Activated B cell treated with CpG ODN at 0.5 μM for 24 hours (primary cell): ENCODE measurements at regions not wholly inside any gene's neighbourhood (a gene's known extent, or its start where the extent isn't known, plus 50 kb on each side); places are given as distances from the start of the nearest gene placed in this dataset.

ENCODE experiments used
- ATAC-seq: fragments of 200-7000 bp; cut with Tn5 transposase; one replicate; pipeline ENCODE4 v1.10.0; 2021; ENCODE audit warnings: low read depth, mild to moderate bottlenecking, moderate library complexity
- CTCF ChIA-PET: fragments of 350-600 bp; sonication (Branson Sonifier 250); formaldehyde crosslinking; loops from one replicate; lab custom pipeline; 2021; ENCODE audit warnings: antibody characterized with exemption; lab: Charles Lee
- POLR2A ChIA-PET: fragments of 350-600 bp; sonication (Branson Sonifier 250); formaldehyde crosslinking; loops from one replicate; lab custom pipeline; 2021; ENCODE audit warnings: antibody characterized with exemption; lab: Charles Lee
- DNase-seq: peaks from one replicate; pipeline ENCODE4 v3.0.0; 2022
- H3K27ac Mint-ChIP-seq: one replicate; pipeline ENCODE4 v1.8.0; 2020; ENCODE audit warnings: mixed read lengths
- H3K27me3 Mint-ChIP-seq: one replicate; pipeline ENCODE4 v1.8.0; 2021; ENCODE audit warnings: mixed read lengths
- H3K36me3 Mint-ChIP-seq: one replicate; pipeline ENCODE4 v1.8.0; 2021; ENCODE audit warnings: low read depth, mixed read lengths
- H3K4me1 Mint-ChIP-seq: one replicate; pipeline ENCODE4 v1.8.0; 2021; ENCODE audit warnings: mixed read lengths
- H3K4me3 Mint-ChIP-seq: one replicate; pipeline ENCODE4 v1.8.0; 2020; ENCODE audit warnings: mild to moderate bottlenecking, mixed read lengths
- H3K9me3 Mint-ChIP-seq: one replicate; pipeline ENCODE4 v1.8.0; 2020; ENCODE audit warnings: mixed read lengths
- intact Hi-C: fragments of 100-400 bp; cut with micrococcal nuclease; formaldehyde crosslinking; loops from one replicate; pipeline ENCODE4 v1.15.1; 2024
- TF ChIP-seq, protein P1 (sequence below): fragments of 200-600 bp; IDR thresholded peaks from one replicate; pipeline ENCODE4 v1.8.0; 2022; ENCODE audit warnings: antibody characterized with exemption, mild to moderate bottlenecking

DNA sequence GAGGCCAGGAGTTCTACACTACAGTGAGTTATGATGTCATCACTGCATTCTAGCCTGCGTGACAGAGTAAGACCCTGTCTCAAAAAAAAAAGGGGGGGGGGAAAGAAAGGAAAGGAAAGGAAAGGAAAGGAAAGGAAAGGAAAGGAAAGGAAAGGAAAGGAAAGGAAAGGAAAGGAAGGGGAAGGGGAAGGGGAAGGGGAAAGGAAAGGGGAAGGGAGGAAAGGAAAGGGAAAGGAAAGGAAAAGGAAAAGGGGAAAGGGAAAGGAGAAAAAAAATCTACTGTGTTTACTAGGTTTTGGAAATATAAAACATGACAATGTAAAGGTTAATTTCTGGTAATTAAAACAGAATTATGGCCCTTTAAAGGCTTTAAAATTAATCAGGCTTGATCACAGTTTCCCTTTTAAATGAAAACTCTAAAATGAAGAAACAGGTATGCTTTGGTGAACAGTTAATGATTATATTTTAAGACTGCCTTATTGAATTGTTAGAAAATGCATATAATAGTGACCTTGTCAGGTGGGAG lies 131.9 kb upstream of the POU5F2 start:
- TF ChIP-seq, protein P1, sequence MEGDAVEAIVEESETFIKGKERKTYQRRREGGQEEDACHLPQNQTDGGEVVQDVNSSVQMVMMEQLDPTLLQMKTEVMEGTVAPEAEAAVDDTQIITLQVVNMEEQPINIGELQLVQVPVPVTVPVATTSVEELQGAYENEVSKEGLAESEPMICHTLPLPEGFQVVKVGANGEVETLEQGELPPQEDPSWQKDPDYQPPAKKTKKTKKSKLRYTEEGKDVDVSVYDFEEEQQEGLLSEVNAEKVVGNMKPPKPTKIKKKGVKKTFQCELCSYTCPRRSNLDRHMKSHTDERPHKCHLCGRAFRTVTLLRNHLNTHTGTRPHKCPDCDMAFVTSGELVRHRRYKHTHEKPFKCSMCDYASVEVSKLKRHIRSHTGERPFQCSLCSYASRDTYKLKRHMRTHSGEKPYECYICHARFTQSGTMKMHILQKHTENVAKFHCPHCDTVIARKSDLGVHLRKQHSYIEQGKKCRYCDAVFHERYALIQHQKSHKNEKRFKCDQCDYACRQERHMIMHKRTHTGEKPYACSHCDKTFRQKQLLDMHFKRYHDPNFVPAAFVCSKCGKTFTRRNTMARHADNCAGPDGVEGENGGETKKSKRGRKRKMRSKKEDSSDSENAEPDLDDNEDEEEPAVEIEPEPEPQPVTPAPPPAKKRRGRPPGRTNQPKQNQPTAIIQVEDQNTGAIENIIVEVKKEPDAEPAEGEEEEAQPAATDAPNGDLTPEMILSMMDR: no peak
- H3K36me3 Mint-ChIP-seq: peaks cover 44% of the 10 kb centered on the region
- no peak overlapping the region for H3K4me3 Mint-ChIP-seq
- H3K27ac Mint-ChIP-seq: no peak overlapping the region
- no peaks in the 10 kb centered on the region for H3K4me1 Mint-ChIP-seq
- H3K27me3 Mint-ChIP-seq: no peaks in the 10 kb centered on the region
- intact Hi-C loops: no loop called here
- ChIA-PET CTCF (no interaction called here), POLR2A (no interaction called here)
- ATAC-seq (no peak), DNase-seq (no peak)
- no peaks in the 10 kb centered on the region for H3K9me3 Mint-ChIP-seq

DNA sequence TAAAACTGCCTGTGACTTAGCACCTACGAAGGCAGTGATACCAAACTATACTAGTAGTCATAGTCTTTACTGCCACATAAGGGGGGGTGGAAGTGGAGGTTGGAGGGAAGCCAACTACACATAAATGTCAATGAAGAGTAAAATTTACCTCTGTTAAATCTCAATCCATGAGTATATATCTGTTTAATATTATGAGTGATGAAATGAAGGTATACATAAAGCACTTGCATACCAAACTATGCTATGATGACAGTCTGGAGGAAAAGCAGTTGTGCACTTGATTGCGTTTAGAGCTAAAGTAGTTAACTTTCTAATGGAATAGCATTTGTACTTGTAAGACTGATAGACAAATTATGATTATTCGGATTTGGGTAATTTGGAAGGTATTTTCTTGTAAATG lies 129.2 kb upstream of the POU5F2 start:
- H3K9me3 Mint-ChIP-seq: no peaks in the 10 kb centered on the region
- ATAC-seq: no peak
- intact Hi-C loops: no loop called here
- ChIA-PET CTCF (no interaction called here), POLR2A (no interaction called here)
- H3K4me1 Mint-ChIP-seq: no peaks in the 10 kb centered on the region
- DNase-seq: no peak
- no peak overlapping the region for H3K27ac Mint-ChIP-seq
- H3K27me3 Mint-ChIP-seq: no peaks in the 10 kb centered on the region
- H3K36me3 Mint-ChIP-seq: peaks cover 45% of the 10 kb centered on the region
- TF ChIP-seq, protein P1: no peak
- no peak overlapping the region for H3K4me3 Mint-ChIP-seq

DNA sequence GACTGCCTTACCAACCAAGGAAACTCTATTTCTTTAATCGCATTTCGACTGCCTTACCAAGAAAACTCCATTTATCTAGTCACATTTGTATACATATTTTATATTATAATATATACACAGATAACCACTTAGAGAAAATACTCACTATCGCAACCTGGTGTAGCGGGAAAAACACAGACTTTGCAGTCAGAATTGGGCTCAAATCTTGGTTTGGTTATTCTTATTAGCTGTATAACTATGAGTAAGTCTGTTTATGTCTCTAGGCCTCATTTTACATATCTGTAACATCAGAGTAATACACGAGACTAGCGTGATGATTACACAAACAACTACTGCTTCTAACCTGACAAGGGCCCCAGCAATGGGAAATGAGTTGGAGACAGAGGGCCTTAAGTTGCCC lies 127.5 kb upstream of the POU5F2 start:
- no peak for ATAC-seq
- H3K4me3 Mint-ChIP-seq: no peak overlapping the region
- no peaks in the 10 kb centered on the region for H3K9me3 Mint-ChIP-seq
- H3K27me3 Mint-ChIP-seq: no peaks in the 10 kb centered on the region
- no peaks in the 10 kb centered on the region for H3K4me1 Mint-ChIP-seq
- intact Hi-C loops: no loop called here
- TF ChIP-seq, protein P1: no peak
- H3K27ac Mint-ChIP-seq: no peak overlapping the region
- no peak for DNase-seq
- CTCF ChIA-PET: no interaction called here
- H3K36me3 Mint-ChIP-seq: peaks cover 42% of the 10 kb centered on the region
- POLR2A ChIA-PET: no interaction called here

DNA sequence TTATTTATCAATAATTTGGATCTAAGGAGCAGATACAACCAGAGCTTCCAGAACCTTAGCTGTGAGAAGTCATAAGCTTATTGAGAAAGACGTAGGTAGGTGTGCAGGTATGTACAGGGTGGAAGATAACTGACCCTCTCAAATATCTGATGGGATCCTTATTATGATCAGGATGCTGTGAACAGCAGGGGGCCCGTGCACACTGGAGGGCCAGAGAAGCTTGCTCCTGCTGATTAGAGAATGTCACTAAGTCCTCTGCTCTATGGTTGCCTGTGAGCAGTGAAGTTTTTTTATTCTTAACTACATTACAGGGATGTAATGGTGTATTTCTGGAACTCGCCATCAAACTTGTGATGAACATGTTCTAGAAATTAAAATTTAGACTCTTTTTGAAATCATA lies 108.9 kb upstream of the POU5F2 start:
- no peak for ATAC-seq
- CTCF ChIA-PET: no interaction called here

DNA sequence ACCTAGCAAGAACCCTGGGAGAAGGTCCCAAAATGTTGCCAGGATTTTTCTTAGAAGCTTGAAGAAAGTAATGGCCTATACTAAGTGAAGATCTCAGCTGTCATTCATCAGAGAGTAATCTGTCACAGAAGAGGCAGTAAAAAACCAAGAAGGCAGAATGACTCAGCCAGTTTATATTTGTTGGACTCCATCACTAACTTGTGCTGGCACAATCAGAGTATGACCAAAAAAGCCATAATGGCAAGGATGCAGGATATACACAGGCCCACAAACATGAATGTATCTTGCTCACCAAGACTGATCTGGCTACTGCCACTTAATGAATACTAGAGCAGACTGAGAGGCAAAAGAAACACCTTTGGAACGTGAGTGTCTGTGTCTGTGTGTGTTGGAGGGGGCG lies 104.0 kb upstream of the POU5F2 start:
- CTCF ChIA-PET: no interaction called here
- Mint-ChIP-seq H3K9me3 (peaks cover 15% of the 10 kb centered on the region), H3K4me3 (no peak overlapping the region), H3K27ac (no peak overlapping the region), H3K36me3 (peaks cover 50% of the 10 kb centered on the region), H3K27me3 (no peaks in the 10 kb centered on the region), H3K4me1 (no peaks in the 10 kb centered on the region)
- no peak for DNase-seq
- ATAC-seq: no peak
- POLR2A ChIA-PET: no interaction called here
- intact Hi-C loops: no loop called here
- TF ChIP-seq, protein P1: no peak

More for the DNA sequence above, 108.9 kb upstream of the POU5F2 start:
- H3K4me3 Mint-ChIP-seq: no peak overlapping the region
- no peak overlapping the region for H3K27ac Mint-ChIP-seq
- TF ChIP-seq, protein P1: no peak
- intact Hi-C loops: no loop called here
- peaks cover 3% of the 10 kb centered on the region for H3K9me3 Mint-ChIP-seq
- DNase-seq: no peak
- peaks cover 20% of the 10 kb centered on the region for H3K36me3 Mint-ChIP-seq
- no peaks in the 10 kb centered on the region for H3K4me1 Mint-ChIP-seq
- POLR2A ChIA-PET: no interaction called here
- H3K27me3 Mint-ChIP-seq: no peaks in the 10 kb centered on the region
